Esophagus squamous epithelium (tissue), 5 donors: ENCODE measurements at regions not wholly inside any gene's neighbourhood (a gene's known extent, or its start where the extent isn't known, plus 50 kb on each side); places are given as distances from the start of the nearest gene placed in this dataset.
"Not testable (repeated sequence)": the region's sequence is repeated elsewhere in the genome, so short reads cannot be mapped to it uniquely, and the experiment has no call there.

Experiments used
- DNase-seq: peaks from one replicate; lab custom pipeline; 2025; lab: John Stamatoyannopoulos, UW
- H3K27ac ChIP-seq, 4 donors: fragments of 200-600 bp; sonication (generic); one replicate each; pipeline ENCODE4 v1.5.1; 2016 to 2019; ENCODE audit warnings: mild to moderate bottlenecking in 1 of 4
- H3K27me3 ChIP-seq, 4 donors: fragments of 200-600 bp; sonication (generic); 1 replicate in 3 of 4; 2 replicates in 1 of 4; pipeline versions ENCODE4 v1.5.1 to v1.6.0; 2017 to 2021; ENCODE audit warnings: antibody characterized with exemption in 1 of 4
- H3K36me3 ChIP-seq, 3 donors: fragments of 200-600 bp; sonication (generic); one replicate each; pipeline ENCODE4 v1.5.1; 2016 to 2019
- H3K4me1 ChIP-seq, 3 donors: fragments of 200-600 bp; sonication (generic); one replicate each; pipeline ENCODE4 v1.5.1; 2017 to 2019
- H3K4me3 ChIP-seq, 4 donors: fragments of 200-600 bp; sonication (generic); 1 replicate in 3 of 4; 2 replicates in 1 of 4; pipeline ENCODE4 v1.5.1; 2016 to 2019; ENCODE audit warnings: mild to moderate bottlenecking in 2 of 4, moderate library complexity in 1 of 4
- H3K9me3 ChIP-seq, 3 donors: fragments of 200-600 bp; sonication (generic); one replicate each; pipeline ENCODE4 v1.5.1; 2016 to 2019
- CTCF ChIP-seq, 6 experiments: fragments of 450-650 bp in 4 of 6; fragments of 200-600 bp in 2 of 6; sonication (generic) in 2 of 6; IDR thresholded peaks; one replicate each; pipeline ENCODE4 v1.5.1; 2016 to 2019; ENCODE audit warnings: antibody characterized with exemption in 6 of 6, mild to moderate bottlenecking in 4 of 6, moderate library complexity in 4 of 6
- POLR2A ChIP-seq, 4 donors: fragments of 450-650 bp; IDR thresholded peaks; one replicate each; pipeline ENCODE4 v1.6.1; 2017; ENCODE audit warnings: antibody characterized with exemption in 4 of 4, mild to moderate bottlenecking in 4 of 4, moderate library complexity in 3 of 4
- WGBS, 2 donors: methylation state at CpG; one replicate each; pipeline ENCODE4 v1.1.5; 2018; 5-methylcytosine and 5-hydroxymethylcytosine counted together
- intact Hi-C: fragments of 100-400 bp; cut with DNase I; formaldehyde crosslinking; loops from one replicate; pipeline ENCODE4 v1.15.0; 2022
- donor health status: DM: yes; HTN: yes; CAD: no.

- 88 to 93% methylated on average over 4 to 5 of the region's 15 CpGs for WGBS, 2 donors
- Histone ChIP-seq H3K27me3 (no peaks in the 10 kb centered on the region), H3K36me3 (no peaks in the 10 kb centered on the region), H3K4me1 (no peaks in the 10 kb centered on the region), H3K27ac (no peak overlapping the region), H3K4me3 (no peak overlapping the region), H3K9me3 (peaks cover 0 to 94% (median 25%) of the 10 kb centered on the region in 3 donors)
- intact Hi-C loops = no loop called here
- DNase-seq = no peak
- TF ChIP-seq CTCF (IDR thresholded peaks at IDR 0.05) (no peak), POLR2A (IDR thresholded peaks at IDR 0.05) (no peak)
Measured at GRCh38 chr15:25244731-25245585, 193.9 kb downstream of the UBE3A start.

- Histone ChIP-seq H3K36me3 (no peaks in the 10 kb centered on the region), H3K9me3 (peaks cover 0 to 94% (median 35%) of the 10 kb centered on the region in 3 donors), H3K27me3 (no peaks in the 10 kb centered on the region), H3K4me1 (no peaks in the 10 kb centered on the region), H3K27ac (no peak overlapping the region), H3K4me3 (no peak overlapping the region)
- TF ChIP-seq POLR2A (IDR thresholded peaks at IDR 0.05) (no peak), CTCF (IDR thresholded peaks at IDR 0.05) (no peak)
- WGBS, 2 donors = 86 to 100% methylated on average over 1 to 6 of the region's 17 CpGs
- intact Hi-C loops = no loop called here
- DNase-seq = no peak
Measured at GRCh38 chr15:25245801-25246622, 192.8 kb downstream of the UBE3A start.

- DNase-seq = no peak
- no peaks in the 10 kb centered on the region for H3K36me3 ChIP-seq
- no peak overlapping the region for H3K4me3 ChIP-seq
- H3K9me3 ChIP-seq = peaks cover 0 to 94% (median 43%) of the 10 kb centered on the region in 3 donors
- no peak overlapping the region for H3K27ac ChIP-seq
- intact Hi-C loops = no loop called here
- no peaks in the 10 kb centered on the region for H3K4me1 ChIP-seq
- H3K27me3 ChIP-seq = no peaks in the 10 kb centered on the region
- WGBS, 2 donors = 75 to 89% methylated on average over 6 to 16 of the region's 20 CpGs
- no peak for TF ChIP-seq CTCF (IDR thresholded peaks at IDR 0.05)
- TF ChIP-seq POLR2A (IDR thresholded peaks at IDR 0.05) = no peak
Measured at GRCh38 chr15:25246641-25247406, 192.0 kb downstream of the UBE3A start.

GRCh38 chr15:25247407-25248038 lies 191.3 kb downstream of the UBE3A start:
- TF ChIP-seq CTCF (IDR thresholded peaks at IDR 0.05) (no peak), POLR2A (IDR thresholded peaks at IDR 0.05) (no peak)
- Histone ChIP-seq H3K9me3 (peaks cover 0 to 94% (median 43%) of the 10 kb centered on the region in 3 donors), H3K36me3 (no peaks in the 10 kb centered on the region), H3K4me3 (no peak overlapping the region), H3K4me1 (no peaks in the 10 kb centered on the region), H3K27ac (no peak overlapping the region), H3K27me3 (no peaks in the 10 kb centered on the region)
- 76 to 79% methylated on average over 3 to 5 of the region's 11 CpGs for WGBS, 2 donors
- intact Hi-C loops = no loop called here
- no peak for DNase-seq

- H3K4me3 ChIP-seq, H3K27me3 ChIP-seq, H3K27ac ChIP-seq, H3K36me3 ChIP-seq, intact Hi-C loops, DNase-seq, H3K4me1 ChIP-seq: not testable (repeated sequence)
- WGBS, 2 donors = 61% methylated on average over 4 of the region's 6 CpGs; no CpG with 5 or more reads in 1 of the 2 donors
- peaks cover 0 to 94% (median 41%) of the 10 kb centered on the region in 3 donors for H3K9me3 ChIP-seq
Measured at GRCh38 chr15:25248087-25248486, 190.7 kb downstream of the UBE3A start.
